AG04450 (cell line): ENCODE measurements at regions not wholly inside any gene's neighbourhood (a gene's known extent, or its start where the extent isn't known, plus 50 kb on each side); places are given as distances from the start of the nearest gene placed in this dataset.

Source experiments
- CTCF ChIA-PET: fragments of 300-600, 350-600 bp; formaldehyde crosslinking; extraction: SDS; loops from one replicate; lab custom pipeline; 2022; ENCODE audit warnings: antibody characterized with exemption, inconsistent platforms; lab: Charles Lee
- POLR2A ChIA-PET: fragments of 350-600 bp; formaldehyde crosslinking; extraction: SDS; loops from one replicate; lab custom pipeline; 2021; ENCODE audit warnings: antibody characterized with exemption, inconsistent platforms; lab: Yijun Ruan, JAX
- DNase-seq: peaks from one replicate; pipeline ENCODE4 v3.0.0-alpha.2; 2011; ENCODE audit warnings: low read depth, low spot score
- H3K27ac ChIP-seq: one replicate; pipeline ENCODE4 v1.5.1; 2012; ENCODE audit warnings: low read depth, low read length, control low read depth
- H3K27me3 ChIP-seq: one replicate; pipeline ENCODE4 v1.6.0; 2012; ENCODE audit warnings: low read length; ENCODE audit not compliant: control insufficient read depth, insufficient read depth
- H3K4me3 ChIP-seq: 2 replicates; pipeline ENCODE4 v1.5.1; 2011; ENCODE audit warnings: mild to moderate bottlenecking, low read depth, low read length, control low read depth
- H3K9me3 ChIP-seq: 2 replicates; pipeline ENCODE4 v1.5.1; 2012; ENCODE audit warnings: low read length; ENCODE audit not compliant: control insufficient read depth, insufficient read depth
- TF ChIP-seq, protein P1 (sequence below): IDR thresholded peaks from 2 replicates; pipeline ENCODE4 v1.5.1; 2011; ENCODE audit warnings: low read depth, low read length, control low read depth, inconsistent platforms

DNA sequence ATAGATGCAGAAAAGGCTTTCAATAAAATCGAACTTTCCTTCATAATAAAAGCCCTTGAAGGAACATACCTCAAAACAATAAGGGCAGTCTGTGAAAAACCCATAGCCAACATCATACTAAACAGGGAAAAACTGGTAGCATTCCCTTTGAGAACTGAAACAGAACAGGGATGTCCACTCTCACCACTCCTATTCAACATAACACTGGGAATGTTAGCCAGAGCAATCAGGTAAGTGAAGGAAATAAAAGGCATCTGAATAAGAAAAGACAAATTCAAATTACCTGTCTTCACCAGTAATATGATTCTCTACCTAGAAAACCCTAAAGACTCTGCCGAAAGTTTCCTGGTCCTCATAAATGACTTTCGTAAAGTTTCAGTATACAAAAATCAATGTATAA lies 861.0 kb upstream of the VRK2 start:
- Histone ChIP-seq H3K4me3 (no peak overlapping the region), H3K27ac (no peak overlapping the region), H3K27me3 (no peaks in the 10 kb centered on the region), H3K9me3 (no peaks in the 10 kb centered on the region)
- no peak for DNase-seq
- TF ChIP-seq, protein P1, sequence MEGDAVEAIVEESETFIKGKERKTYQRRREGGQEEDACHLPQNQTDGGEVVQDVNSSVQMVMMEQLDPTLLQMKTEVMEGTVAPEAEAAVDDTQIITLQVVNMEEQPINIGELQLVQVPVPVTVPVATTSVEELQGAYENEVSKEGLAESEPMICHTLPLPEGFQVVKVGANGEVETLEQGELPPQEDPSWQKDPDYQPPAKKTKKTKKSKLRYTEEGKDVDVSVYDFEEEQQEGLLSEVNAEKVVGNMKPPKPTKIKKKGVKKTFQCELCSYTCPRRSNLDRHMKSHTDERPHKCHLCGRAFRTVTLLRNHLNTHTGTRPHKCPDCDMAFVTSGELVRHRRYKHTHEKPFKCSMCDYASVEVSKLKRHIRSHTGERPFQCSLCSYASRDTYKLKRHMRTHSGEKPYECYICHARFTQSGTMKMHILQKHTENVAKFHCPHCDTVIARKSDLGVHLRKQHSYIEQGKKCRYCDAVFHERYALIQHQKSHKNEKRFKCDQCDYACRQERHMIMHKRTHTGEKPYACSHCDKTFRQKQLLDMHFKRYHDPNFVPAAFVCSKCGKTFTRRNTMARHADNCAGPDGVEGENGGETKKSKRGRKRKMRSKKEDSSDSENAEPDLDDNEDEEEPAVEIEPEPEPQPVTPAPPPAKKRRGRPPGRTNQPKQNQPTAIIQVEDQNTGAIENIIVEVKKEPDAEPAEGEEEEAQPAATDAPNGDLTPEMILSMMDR: no peak
- CTCF ChIA-PET: no interaction called here
- POLR2A ChIA-PET: no interaction called here

GRCh38 chr2:57190007-57190406 lies 856.6 kb upstream of the VRK2 start:
- DNase-seq: no peak
- ChIA-PET POLR2A (no interaction called here), CTCF (no interaction called here)
- H3K9me3 ChIP-seq: no peaks in the 10 kb centered on the region
- no peak overlapping the region for H3K4me3 ChIP-seq
- H3K27ac ChIP-seq: no peak overlapping the region
- no peaks in the 10 kb centered on the region for H3K27me3 ChIP-seq
- TF ChIP-seq, protein P1: no peak

GRCh38 chr2:57199663-57200062 lies 846.9 kb upstream of the VRK2 start:
- TF ChIP-seq, protein P1: no peak
- peaks cover 4% of the 10 kb centered on the region for H3K9me3 ChIP-seq
- H3K27me3 ChIP-seq: no peaks in the 10 kb centered on the region
- ChIA-PET CTCF (no interaction called here), POLR2A (no interaction called here)
- H3K27ac ChIP-seq: no peak overlapping the region
- no peak overlapping the region for H3K4me3 ChIP-seq
- DNase-seq: no peak

GRCh38 chr2:57204364-57204763 lies 842.2 kb upstream of the VRK2 start:
- CTCF ChIA-PET: no interaction called here
- H3K27me3 ChIP-seq: no peaks in the 10 kb centered on the region
- TF ChIP-seq, protein P1: no peak
- POLR2A ChIA-PET: no interaction called here
- no peak for DNase-seq
- no peak overlapping the region for H3K4me3 ChIP-seq
- peaks cover 4% of the 10 kb centered on the region for H3K9me3 ChIP-seq
- H3K27ac ChIP-seq: no peak overlapping the region

- peaks cover 4% of the 10 kb centered on the region for H3K9me3 ChIP-seq
- H3K27ac ChIP-seq: no peak overlapping the region
- TF ChIP-seq, protein P1: no peak
- DNase-seq: no peak
- H3K27me3 ChIP-seq: no peaks in the 10 kb centered on the region
- ChIA-PET POLR2A (no interaction called here), CTCF (no interaction called here)
- no peak overlapping the region for H3K4me3 ChIP-seq
Measured at GRCh38 chr2:57205241-57205640, 841.4 kb upstream of the VRK2 start.
